Nephron (organoid): ENCODE measurements at regions not wholly inside any gene's neighbourhood (a gene's known extent, or its start where the extent isn't known, plus 50 kb on each side); places are given as distances from the start of the nearest gene placed in this dataset.
A peak's percentile ranks its signal among the peaks of the same experiment; 100 is the strongest.

Experiments used
- H3K27ac Mint-ChIP-seq, 3 experiments: 2 replicates each; pipeline ENCODE4 v1.8.0; 2020; ENCODE audit warnings: mixed read lengths in 3 of 3, mild to moderate bottlenecking in 2 of 3, moderate library complexity in 1 of 3
- H3K27me3 Mint-ChIP-seq: 2 replicates; pipeline ENCODE4 v1.8.0; 2021; ENCODE audit warnings: low read depth, mild to moderate bottlenecking, moderate library complexity, mixed read lengths
- H3K36me3 Mint-ChIP-seq: 2 replicates; pipeline ENCODE4 v1.8.0; 2020; ENCODE audit warnings: low read depth, mixed read lengths
- H3K4me1 Mint-ChIP-seq: 2 replicates; pipeline ENCODE4 v1.8.0; 2020; ENCODE audit warnings: mixed read lengths
- H3K4me3 Mint-ChIP-seq, 3 experiments: 2 replicates each; pipeline ENCODE4 v1.8.0; 2020; ENCODE audit warnings: mild to moderate bottlenecking in 3 of 3, mixed read lengths in 3 of 3, moderate library complexity in 2 of 3
- H3K9me3 Mint-ChIP-seq: 2 replicates; pipeline ENCODE4 v1.8.0; 2020; ENCODE audit warnings: mixed read lengths
- TF ChIP-seq, protein P1 (sequence below), 3 experiments: fragments of 200-600 bp; sonication (generic); IDR thresholded peaks; one replicate each; pipeline ENCODE4 v1.5.0; 2021; ENCODE audit warnings: antibody characterized with exemption in 3 of 3; ENCODE audit not compliant: unreplicated experiment in 3 of 3

DNA sequence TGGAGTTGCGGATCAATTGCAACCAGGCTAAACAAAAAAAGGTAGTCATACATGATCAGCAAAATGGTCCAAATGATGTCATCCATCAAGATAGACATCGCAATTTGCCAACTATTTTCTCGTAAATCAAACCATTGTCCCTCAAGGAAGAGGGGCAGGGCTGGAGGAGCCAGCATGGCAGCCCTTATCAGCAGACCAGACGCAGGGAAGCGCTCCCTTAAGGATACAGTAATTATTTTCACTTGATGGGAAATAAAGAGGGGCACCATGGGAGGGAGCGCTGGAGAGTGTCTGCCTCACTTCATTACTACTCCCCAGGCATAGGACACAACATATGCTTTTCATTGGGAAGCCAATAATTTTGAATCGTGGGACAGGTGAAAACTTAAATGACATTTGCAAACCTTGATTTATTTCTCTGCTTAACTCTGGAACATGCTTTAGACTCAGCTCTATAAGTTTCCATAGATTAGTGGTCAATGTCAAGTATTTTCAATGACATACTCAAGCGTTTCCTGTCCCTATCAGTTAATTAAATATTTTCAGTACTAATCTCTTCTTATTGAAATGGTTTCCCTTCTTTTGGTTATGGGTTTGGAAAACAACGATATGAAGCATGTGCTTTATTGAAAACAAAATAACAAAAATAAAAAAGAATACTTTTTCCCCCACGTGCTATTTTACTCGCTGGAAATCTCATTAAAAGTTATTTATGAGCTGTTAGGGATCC lies 202.4 kb upstream of the HABP2 start:
- Mint-ChIP-seq H3K9me3 (peaks cover 7% of the 10 kb centered on the region), H3K4me1 (peaks cover 30% of the 10 kb centered on the region), H3K27ac (no peak overlapping the region), H3K4me3 (no peak overlapping the region), H3K27me3 (peaks cover 19% of the 10 kb centered on the region), H3K36me3 (peaks cover 3% of the 10 kb centered on the region)
- TF ChIP-seq, protein P1, sequence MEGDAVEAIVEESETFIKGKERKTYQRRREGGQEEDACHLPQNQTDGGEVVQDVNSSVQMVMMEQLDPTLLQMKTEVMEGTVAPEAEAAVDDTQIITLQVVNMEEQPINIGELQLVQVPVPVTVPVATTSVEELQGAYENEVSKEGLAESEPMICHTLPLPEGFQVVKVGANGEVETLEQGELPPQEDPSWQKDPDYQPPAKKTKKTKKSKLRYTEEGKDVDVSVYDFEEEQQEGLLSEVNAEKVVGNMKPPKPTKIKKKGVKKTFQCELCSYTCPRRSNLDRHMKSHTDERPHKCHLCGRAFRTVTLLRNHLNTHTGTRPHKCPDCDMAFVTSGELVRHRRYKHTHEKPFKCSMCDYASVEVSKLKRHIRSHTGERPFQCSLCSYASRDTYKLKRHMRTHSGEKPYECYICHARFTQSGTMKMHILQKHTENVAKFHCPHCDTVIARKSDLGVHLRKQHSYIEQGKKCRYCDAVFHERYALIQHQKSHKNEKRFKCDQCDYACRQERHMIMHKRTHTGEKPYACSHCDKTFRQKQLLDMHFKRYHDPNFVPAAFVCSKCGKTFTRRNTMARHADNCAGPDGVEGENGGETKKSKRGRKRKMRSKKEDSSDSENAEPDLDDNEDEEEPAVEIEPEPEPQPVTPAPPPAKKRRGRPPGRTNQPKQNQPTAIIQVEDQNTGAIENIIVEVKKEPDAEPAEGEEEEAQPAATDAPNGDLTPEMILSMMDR (IDR thresholded peaks at IDR 0.05; ENCODE audit: unreplicated experiment in 3 of 3) = no peak

DNA sequence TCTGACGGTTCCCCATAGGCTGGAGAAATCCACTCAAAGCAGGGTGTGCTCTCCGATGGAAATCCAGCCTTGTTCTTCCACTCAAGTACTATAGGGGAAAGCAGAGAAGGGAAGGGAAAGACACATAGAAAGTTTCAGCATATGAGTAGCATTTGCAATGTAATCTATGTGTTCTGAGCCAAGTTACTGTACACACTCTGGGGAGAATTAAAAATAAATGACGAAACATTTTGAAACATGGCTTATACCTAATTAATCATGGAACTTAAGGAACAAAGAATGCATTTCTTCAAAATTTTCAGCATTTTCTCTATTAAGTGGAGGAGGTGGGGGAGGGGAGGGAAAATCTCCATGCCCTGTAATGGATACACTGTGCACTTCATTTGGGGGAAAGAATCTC lies 198.1 kb upstream of the HABP2 start:
- peaks cover 26% of the 10 kb centered on the region for H3K27me3 Mint-ChIP-seq
- no peaks in the 10 kb centered on the region for H3K36me3 Mint-ChIP-seq
- no peak overlapping the region for H3K4me3 Mint-ChIP-seq
- peaks cover 2% of the 10 kb centered on the region for H3K9me3 Mint-ChIP-seq
- H3K27ac Mint-ChIP-seq = peak overlapping the region in 2 of 3 experiments; percentile 22 to 73
- peaks cover 31% of the 10 kb centered on the region for H3K4me1 Mint-ChIP-seq
- TF ChIP-seq, protein P1 (IDR thresholded peaks at IDR 0.05; ENCODE audit: unreplicated experiment in 3 of 3) = no peak

DNA sequence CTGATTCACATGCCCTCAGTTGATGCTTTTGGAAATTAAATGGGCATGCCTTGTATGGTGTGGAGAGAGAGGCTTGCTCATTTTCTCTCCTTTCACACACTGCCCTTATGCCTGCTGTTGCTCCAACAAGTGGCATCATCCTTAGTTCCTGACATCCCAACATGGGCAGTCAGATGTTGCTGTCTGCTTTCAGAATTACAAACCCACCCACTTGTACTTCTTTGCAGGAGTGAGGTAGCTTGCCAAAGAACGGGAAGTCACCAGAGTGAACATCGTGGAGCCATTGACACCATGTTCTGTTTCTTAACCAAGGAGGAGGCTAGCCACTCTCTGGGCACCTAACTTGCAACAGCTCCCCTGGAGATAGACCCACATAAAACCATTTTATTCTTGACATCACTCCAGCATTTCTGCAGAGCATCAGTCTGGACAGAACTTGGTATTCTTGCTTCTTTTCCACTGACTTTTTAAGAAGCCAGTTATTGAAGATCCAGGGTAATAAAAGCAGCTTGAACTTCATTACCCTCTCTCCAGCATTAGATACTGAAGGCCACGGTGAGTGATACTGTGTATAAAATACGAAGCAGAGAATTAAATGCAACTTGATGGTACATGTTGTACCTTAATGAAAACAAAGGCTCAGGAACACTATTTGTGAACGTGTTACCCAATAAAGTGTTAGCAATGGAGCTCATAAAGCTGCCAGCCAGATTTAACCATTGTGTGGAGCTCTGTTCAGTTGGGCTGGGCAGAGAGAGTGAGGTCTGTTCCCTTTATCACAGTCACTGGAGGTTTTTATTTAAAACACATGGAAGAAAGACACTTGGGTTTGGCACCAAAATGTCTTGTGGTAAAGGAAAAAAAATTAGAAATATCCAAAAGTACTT lies 195.8 kb upstream of the HABP2 start:
- H3K27ac Mint-ChIP-seq = no peak overlapping the region
- H3K4me1 Mint-ChIP-seq = peaks cover 36% of the 10 kb centered on the region
- TF ChIP-seq, protein P1 (IDR thresholded peaks at IDR 0.05; ENCODE audit: unreplicated experiment in 3 of 3) = no peak
- no peaks in the 10 kb centered on the region for H3K9me3 Mint-ChIP-seq
- peaks cover 32% of the 10 kb centered on the region for H3K27me3 Mint-ChIP-seq
- H3K36me3 Mint-ChIP-seq = no peaks in the 10 kb centered on the region
- no peak overlapping the region for H3K4me3 Mint-ChIP-seq

DNA sequence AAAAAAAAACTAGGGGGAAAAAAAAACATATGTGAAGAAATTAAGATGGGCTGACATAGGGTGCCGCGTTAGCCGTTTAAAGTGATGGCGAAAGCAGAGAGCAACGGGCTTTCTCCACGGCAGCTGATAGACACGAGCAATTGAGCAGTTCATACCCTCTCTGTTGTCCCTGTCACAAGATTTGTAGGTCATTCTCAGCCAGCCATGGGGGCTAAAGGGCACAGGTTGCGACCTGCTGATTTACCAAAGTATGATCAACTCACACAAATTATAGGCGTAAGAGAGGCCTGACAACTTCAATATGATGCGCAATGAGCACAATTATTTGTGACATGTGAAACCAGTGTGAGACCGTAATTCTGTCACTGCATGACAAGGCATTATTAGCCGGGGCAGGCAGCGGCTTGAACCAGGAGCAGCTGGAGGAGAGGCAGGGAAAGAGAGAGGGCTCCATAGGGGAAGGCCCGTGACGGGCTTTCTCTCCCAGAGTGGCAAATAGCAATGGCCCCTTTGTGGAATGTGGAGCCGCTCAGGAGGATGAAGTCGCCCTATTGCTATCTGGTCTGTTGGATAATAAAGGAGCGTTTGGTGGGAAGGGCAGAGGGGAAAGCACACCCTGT lies 195.1 kb upstream of the HABP2 start:
- Mint-ChIP-seq H3K4me3 (no peak overlapping the region), H3K27ac (peak overlapping the region in 1 of 3 experiments; percentile 39), H3K36me3 (no peaks in the 10 kb centered on the region), H3K27me3 (peaks cover 32% of the 10 kb centered on the region), H3K4me1 (peaks cover 44% of the 10 kb centered on the region), H3K9me3 (no peaks in the 10 kb centered on the region)
- TF ChIP-seq, protein P1 (IDR thresholded peaks at IDR 0.05; ENCODE audit: unreplicated experiment in 3 of 3) = no peak

DNA sequence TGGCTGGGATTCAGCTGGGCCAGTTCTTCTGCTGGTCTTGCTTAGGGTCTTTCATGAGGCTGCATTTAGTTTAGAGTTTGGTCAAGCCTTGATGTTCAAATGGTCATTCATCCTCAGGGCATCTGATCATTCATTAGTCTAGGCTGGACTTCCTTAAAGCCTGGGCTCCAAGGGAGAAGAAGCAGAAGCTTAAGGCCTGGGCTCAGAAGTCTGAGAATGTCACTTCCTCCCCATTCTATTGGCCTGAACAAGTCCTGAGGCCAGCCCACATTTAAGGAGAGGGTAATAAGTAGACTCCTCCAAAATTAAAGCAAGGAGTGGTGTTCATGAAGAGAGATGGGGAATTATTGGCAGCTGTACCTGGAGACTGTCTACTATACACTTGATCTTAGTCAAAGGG lies 193.2 kb upstream of the HABP2 start:
- Mint-ChIP-seq H3K4me3 (no peak overlapping the region), H3K9me3 (no peaks in the 10 kb centered on the region), H3K27ac (no peak overlapping the region), H3K36me3 (no peaks in the 10 kb centered on the region), H3K27me3 (peaks cover 23% of the 10 kb centered on the region), H3K4me1 (peaks cover 46% of the 10 kb centered on the region)
- TF ChIP-seq, protein P1 (IDR thresholded peaks at IDR 0.05; ENCODE audit: unreplicated experiment in 3 of 3) = no peak
